ENCODE measurements at regions not wholly inside any gene's neighbourhood (a gene's known extent, or its start where the extent isn't known, plus 50 kb on each side); places are given as distances from the start of the nearest gene placed in this dataset.

DNA sequence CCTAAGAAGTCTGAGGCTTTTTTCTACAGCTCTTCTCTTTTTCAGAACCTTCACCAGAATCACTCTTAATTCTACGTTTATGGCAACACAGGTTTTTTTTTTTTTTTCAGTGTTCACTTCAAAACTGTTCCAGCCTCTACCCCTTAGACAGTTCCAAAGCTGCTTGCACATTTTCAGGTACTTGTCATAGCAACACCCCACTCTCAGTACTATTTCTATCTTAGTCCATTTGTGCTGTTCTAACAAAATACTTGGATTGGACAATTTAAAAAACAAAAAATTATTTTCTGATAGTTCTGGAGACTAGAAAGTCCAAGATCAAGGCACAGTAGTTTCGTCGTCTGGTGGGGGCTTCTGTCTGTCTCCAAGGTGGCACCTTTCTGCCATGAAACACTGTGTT lies 340.9 kb upstream of the RPS23 start (continued):
- TF ChIP-seq, protein P1, sequence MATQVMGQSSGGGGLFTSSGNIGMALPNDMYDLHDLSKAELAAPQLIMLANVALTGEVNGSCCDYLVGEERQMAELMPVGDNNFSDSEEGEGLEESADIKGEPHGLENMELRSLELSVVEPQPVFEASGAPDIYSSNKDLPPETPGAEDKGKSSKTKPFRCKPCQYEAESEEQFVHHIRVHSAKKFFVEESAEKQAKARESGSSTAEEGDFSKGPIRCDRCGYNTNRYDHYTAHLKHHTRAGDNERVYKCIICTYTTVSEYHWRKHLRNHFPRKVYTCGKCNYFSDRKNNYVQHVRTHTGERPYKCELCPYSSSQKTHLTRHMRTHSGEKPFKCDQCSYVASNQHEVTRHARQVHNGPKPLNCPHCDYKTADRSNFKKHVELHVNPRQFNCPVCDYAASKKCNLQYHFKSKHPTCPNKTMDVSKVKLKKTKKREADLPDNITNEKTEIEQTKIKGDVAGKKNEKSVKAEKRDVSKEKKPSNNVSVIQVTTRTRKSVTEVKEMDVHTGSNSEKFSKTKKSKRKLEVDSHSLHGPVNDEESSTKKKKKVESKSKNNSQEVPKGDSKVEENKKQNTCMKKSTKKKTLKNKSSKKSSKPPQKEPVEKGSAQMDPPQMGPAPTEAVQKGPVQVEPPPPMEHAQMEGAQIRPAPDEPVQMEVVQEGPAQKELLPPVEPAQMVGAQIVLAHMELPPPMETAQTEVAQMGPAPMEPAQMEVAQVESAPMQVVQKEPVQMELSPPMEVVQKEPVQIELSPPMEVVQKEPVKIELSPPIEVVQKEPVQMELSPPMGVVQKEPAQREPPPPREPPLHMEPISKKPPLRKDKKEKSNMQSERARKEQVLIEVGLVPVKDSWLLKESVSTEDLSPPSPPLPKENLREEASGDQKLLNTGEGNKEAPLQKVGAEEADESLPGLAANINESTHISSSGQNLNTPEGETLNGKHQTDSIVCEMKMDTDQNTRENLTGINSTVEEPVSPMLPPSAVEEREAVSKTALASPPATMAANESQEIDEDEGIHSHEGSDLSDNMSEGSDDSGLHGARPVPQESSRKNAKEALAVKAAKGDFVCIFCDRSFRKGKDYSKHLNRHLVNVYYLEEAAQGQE (IDR thresholded peaks at IDR 0.05): no peak
- TF ChIP-seq FOXA2 (IDR thresholded peaks at IDR 0.05) (no peak), GABPA (IDR thresholded peaks at IDR 0.05 in 1 of 2, conservative IDR thresholded peaks at IDR 0.05 in 1 of 2) (no peak), HNF4A (conservative IDR thresholded peaks at IDR 0.05) (no peak)

DNA sequence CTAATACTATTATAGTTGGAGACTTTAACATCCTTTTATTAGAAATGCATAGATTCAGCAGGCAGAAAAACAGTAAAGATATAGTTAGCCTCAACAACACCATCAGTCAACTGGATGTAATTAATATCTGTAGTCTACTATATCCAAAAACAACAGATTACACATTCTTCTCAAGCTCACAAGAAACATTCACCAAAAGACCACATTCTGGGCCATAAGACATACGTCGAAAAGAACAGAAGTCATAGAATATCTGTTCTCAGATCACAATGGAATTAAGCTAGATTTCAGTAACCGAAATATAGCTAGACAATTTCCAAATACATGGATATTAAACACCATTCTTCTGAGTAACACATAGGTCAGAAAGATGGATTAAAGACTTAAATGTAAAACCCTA lies 336.6 kb upstream of the RPS23 start:
- Histone ChIP-seq H3K9ac (ENCODE audit: low read depth in 1 of 2, low read length in 2 of 2) (no peak overlapping the region), H3K27ac (ENCODE audit: low read depth in 1 of 2, low read length in 2 of 2) (no peak overlapping the region), H3K9me3 (ENCODE audit: control insufficient read depth in 4 of 4, low read length in 3 of 4) (no peaks in the 10 kb centered on the region), H3K4me3 (ENCODE audit: low read depth in 1 of 3, low read length in 3 of 3) (no peak overlapping the region), H3K36me3 (ENCODE audit: control insufficient read depth in 4 of 4, insufficient read depth in 3 of 4, low read depth in 1 of 4, low read length in 3 of 4) (no peaks in the 10 kb centered on the region), H3K4me1 (ENCODE audit: control insufficient read depth in 4 of 4, insufficient read depth in 4 of 4, low read length in 3 of 4) (no peaks in the 10 kb centered on the region), H3K27me3 (ENCODE audit: control insufficient read depth in 4 of 4, insufficient read depth in 4 of 4, low read length in 3 of 4) (no peaks in the 10 kb centered on the region)
- TF ChIP-seq, protein P2, sequence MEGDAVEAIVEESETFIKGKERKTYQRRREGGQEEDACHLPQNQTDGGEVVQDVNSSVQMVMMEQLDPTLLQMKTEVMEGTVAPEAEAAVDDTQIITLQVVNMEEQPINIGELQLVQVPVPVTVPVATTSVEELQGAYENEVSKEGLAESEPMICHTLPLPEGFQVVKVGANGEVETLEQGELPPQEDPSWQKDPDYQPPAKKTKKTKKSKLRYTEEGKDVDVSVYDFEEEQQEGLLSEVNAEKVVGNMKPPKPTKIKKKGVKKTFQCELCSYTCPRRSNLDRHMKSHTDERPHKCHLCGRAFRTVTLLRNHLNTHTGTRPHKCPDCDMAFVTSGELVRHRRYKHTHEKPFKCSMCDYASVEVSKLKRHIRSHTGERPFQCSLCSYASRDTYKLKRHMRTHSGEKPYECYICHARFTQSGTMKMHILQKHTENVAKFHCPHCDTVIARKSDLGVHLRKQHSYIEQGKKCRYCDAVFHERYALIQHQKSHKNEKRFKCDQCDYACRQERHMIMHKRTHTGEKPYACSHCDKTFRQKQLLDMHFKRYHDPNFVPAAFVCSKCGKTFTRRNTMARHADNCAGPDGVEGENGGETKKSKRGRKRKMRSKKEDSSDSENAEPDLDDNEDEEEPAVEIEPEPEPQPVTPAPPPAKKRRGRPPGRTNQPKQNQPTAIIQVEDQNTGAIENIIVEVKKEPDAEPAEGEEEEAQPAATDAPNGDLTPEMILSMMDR (IDR thresholded peaks at IDR 0.05; ENCODE audit: low read depth, low read length, missing input control): no peak
- no peak for TF ChIP-seq HNF4A (conservative IDR thresholded peaks at IDR 0.05)
- TF ChIP-seq YY1 (IDR thresholded peaks at IDR 0.05): no peak
- no peak for TF ChIP-seq SP1 (IDR thresholded peaks at IDR 0.05)
- TF ChIP-seq, protein P1 (IDR thresholded peaks at IDR 0.05): no peak
- no peak for TF ChIP-seq GABPA (IDR thresholded peaks at IDR 0.05 in 1 of 2, conservative IDR thresholded peaks at IDR 0.05 in 1 of 2)
- TF ChIP-seq RAD21 (IDR thresholded peaks at IDR 0.05): no peak
- TF ChIP-seq, protein P3, sequence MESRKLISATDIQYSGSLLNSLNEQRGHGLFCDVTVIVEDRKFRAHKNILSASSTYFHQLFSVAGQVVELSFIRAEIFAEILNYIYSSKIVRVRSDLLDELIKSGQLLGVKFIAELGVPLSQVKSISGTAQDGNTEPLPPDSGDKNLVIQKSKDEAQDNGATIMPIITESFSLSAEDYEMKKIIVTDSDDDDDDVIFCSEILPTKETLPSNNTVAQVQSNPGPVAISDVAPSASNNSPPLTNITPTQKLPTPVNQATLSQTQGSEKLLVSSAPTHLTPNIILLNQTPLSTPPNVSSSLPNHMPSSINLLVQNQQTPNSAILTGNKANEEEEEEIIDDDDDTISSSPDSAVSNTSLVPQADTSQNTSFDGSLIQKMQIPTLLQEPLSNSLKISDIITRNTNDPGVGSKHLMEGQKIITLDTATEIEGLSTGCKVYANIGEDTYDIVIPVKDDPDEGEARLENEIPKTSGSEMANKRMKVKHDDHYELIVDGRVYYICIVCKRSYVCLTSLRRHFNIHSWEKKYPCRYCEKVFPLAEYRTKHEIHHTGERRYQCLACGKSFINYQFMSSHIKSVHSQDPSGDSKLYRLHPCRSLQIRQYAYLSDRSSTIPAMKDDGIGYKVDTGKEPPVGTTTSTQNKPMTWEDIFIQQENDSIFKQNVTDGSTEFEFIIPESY (IDR thresholded peaks at IDR 0.05): no peak
- no peak for TF ChIP-seq JUND (IDR thresholded peaks at IDR 0.05)
- TF ChIP-seq NR2F2 (IDR thresholded peaks at IDR 0.05): no peak
- TF ChIP-seq RXRA (IDR thresholded peaks at IDR 0.05): no peak
- no peak for TF ChIP-seq FOXA2 (IDR thresholded peaks at IDR 0.05)
- DNase-seq (ENCODE audit: low spot score): no peak
- 81% methylated on average over 3 of the region's 3 CpGs for WGBS
